ENCODE measurements at regions not wholly inside any gene's neighbourhood (a gene's known extent, or its start where the extent isn't known, plus 50 kb on each side); places are given as distances from the start of the nearest gene placed in this dataset.

- H3K4me3 ChIP-seq: no peak overlapping the region
- intact Hi-C loops (cut with DNase I): no loop called here
- WGBS, 3 donors: 52 to 54% (median 54%) methylated on average over 2 of the region's 2 CpGs
These were observed 174.2 kb upstream of the TCERG1L start for GRCh38 chr10:131485732-131486131.

DNA sequence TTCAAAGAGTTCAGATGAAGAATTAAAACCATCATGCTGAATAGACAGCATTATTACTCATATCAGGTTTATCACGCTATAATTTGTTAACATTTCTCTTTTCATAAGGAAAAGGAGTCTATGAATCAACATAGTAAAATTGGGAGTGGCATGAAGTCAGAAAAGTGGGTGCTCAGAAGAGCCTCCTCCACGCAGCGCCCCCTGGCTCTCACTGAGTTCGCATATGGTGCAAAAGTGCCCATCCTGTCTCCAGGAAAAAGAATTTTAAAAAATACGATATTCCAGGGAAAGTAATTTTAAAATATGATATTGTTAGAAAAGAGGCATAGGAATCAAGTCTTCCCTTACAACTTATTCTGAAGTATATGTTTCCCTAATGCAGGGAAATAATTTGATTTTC is 176.3 kb upstream of the TCERG1L start:
- 84 to 88% (median 84%) methylated on average over 5 of the region's 5 CpGs for WGBS, 3 donors
- intact Hi-C loops (cut with DNase I): no loop called here

More at GRCh38 chr10:131485732-131486131, 174.2 kb upstream of the TCERG1L start:
- DNase-seq (no peak), ATAC-seq (no peak)
- Histone ChIP-seq H3K4me1 (no peaks in the 10 kb centered on the region), H3K27me3 (ENCODE audit: insufficient read depth in 3 of 3, low read length in 2 of 3) (no peaks in the 10 kb centered on the region), H3K27ac (no peak overlapping the region), H3K36me3 (ENCODE audit: insufficient read depth in 1 of 2, low read depth in 1 of 2) (no peaks in the 10 kb centered on the region), H3K9me3 (no peaks in the 10 kb centered on the region)
- no peak for TF ChIP-seq CTCF (IDR thresholded peaks at IDR 0.05)

DNA sequence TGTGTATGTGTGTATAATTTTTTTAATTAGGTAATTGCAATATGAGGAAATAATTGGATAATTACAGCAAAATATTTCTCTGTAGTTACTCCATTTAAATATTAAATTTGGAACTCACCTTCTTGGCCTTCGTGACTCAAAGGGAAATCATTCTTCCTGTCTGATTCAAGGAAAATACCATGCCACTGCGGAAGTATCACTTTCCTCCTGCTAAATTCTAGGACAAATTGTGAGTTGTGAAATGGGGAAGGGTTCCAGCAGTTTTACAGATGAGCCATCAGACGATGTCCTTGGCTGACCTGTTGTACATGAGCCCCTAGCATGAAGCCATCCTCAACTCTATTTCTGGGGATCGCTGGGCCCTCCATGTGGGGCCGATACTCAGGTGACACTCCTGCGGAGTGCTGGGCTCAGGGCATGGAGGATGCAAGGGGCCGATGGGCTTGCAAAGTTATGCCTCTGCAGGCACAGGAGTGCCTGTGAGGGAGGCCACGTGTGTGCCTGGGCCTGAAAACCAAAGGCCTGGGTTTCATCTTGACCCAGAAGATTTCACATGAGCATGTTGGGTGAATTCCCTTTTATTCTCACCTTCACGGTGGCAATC is 179.6 kb upstream of the TCERG1L start:
- no peak overlapping the region for H3K27ac ChIP-seq
- ATAC-seq (no peak), DNase-seq (no peak)
- H3K4me1 ChIP-seq: no peaks in the 10 kb centered on the region
- 72 to 80% (median 76%) methylated on average over 9 of the region's 9 CpGs for WGBS, 3 donors
- H3K4me3 ChIP-seq: no peak overlapping the region
- intact Hi-C loops (cut with DNase I): no loop called here
- H3K36me3 ChIP-seq (ENCODE audit: insufficient read depth in 1 of 2, low read depth in 1 of 2): no peaks in the 10 kb centered on the region
- peaks cover 0 to 2% (median 0%) of the 10 kb centered on the region in 3 donors for H3K27me3 ChIP-seq (ENCODE audit: insufficient read depth in 3 of 3, low read length in 2 of 3)
- no peak for TF ChIP-seq CTCF (IDR thresholded peaks at IDR 0.05)
- H3K9me3 ChIP-seq: no peaks in the 10 kb centered on the region

More for the DNA sequence above, 176.3 kb upstream of the TCERG1L start:
- no peak for TF ChIP-seq CTCF (IDR thresholded peaks at IDR 0.05)
- Histone ChIP-seq H3K27ac (no peak overlapping the region), H3K36me3 (ENCODE audit: insufficient read depth in 1 of 2, low read depth in 1 of 2) (no peaks in the 10 kb centered on the region), H3K4me3 (no peak overlapping the region), H3K27me3 (ENCODE audit: insufficient read depth in 3 of 3, low read length in 2 of 3) (no peaks in the 10 kb centered on the region), H3K4me1 (no peaks in the 10 kb centered on the region), H3K9me3 (no peaks in the 10 kb centered on the region)
- DNase-seq: no peak
- ATAC-seq: no peak

- 64 to 71% (median 66%) methylated on average over 9 of the region's 9 CpGs for WGBS, 3 donors
- no peaks in the 10 kb centered on the region for H3K4me1 ChIP-seq
- no peak for TF ChIP-seq CTCF (IDR thresholded peaks at IDR 0.05)
- H3K4me3 ChIP-seq: no peak overlapping the region
- intact Hi-C loops (cut with DNase I): no loop called here
- DNase-seq: no peak
- no peaks in the 10 kb centered on the region for H3K36me3 ChIP-seq (ENCODE audit: insufficient read depth in 1 of 2, low read depth in 1 of 2)
- no peak for ATAC-seq
- H3K9me3 ChIP-seq: no peaks in the 10 kb centered on the region
- peaks cover 0 to 2% (median 0%) of the 10 kb centered on the region in 3 donors for H3K27me3 ChIP-seq (ENCODE audit: insufficient read depth in 3 of 3, low read length in 2 of 3)
- no peak overlapping the region for H3K27ac ChIP-seq
These were observed 180.8 kb upstream of the TCERG1L start for GRCh38 chr10:131492211-131492857.
